Endothelial cell (in vitro differentiated cells): ENCODE measurements at regions not wholly inside any gene's neighbourhood (a gene's known extent, or its start where the extent isn't known, plus 50 kb on each side); places are given as distances from the start of the nearest gene placed in this dataset.

Experiments used
- DNase-seq: peaks from one replicate; pipeline ENCODE4 v3.0.0; 2021; ENCODE audit warnings: low spot score
- H3K27ac Mint-ChIP-seq: one replicate; pipeline ENCODE4 v1.8.0; 2021; ENCODE audit warnings: mixed read lengths, inconsistent platforms; ENCODE audit not compliant: unreplicated experiment
- H3K27me3 Mint-ChIP-seq: one replicate; pipeline ENCODE4 v1.8.0; 2021; ENCODE audit warnings: mild to moderate bottlenecking, moderate library complexity, mixed read lengths, inconsistent platforms; ENCODE audit not compliant: unreplicated experiment
- H3K36me3 Mint-ChIP-seq: one replicate; pipeline ENCODE4 v1.8.0; 2021; ENCODE audit warnings: mild to moderate bottlenecking, low read depth, mixed read lengths, inconsistent platforms; ENCODE audit not compliant: unreplicated experiment
- H3K4me1 Mint-ChIP-seq: one replicate; pipeline ENCODE4 v1.8.0; 2021; ENCODE audit warnings: mild to moderate bottlenecking, mixed read lengths, inconsistent platforms; ENCODE audit not compliant: unreplicated experiment
- H3K4me3 Mint-ChIP-seq: one replicate; pipeline ENCODE4 v1.8.0; 2021; ENCODE audit warnings: mild to moderate bottlenecking, mixed read lengths, inconsistent platforms; ENCODE audit not compliant: unreplicated experiment
- H3K9me3 Mint-ChIP-seq: one replicate; pipeline ENCODE4 v1.8.0; 2021; ENCODE audit warnings: mixed read lengths, inconsistent platforms; ENCODE audit not compliant: unreplicated experiment
- TF ChIP-seq, protein P1 (sequence below): fragments of 200-600 bp; sonication (generic); IDR thresholded peaks from one replicate; pipeline ENCODE4 v1.5.0; 2021; ENCODE audit warnings: antibody characterized with exemption; ENCODE audit not compliant: unreplicated experiment

DNA sequence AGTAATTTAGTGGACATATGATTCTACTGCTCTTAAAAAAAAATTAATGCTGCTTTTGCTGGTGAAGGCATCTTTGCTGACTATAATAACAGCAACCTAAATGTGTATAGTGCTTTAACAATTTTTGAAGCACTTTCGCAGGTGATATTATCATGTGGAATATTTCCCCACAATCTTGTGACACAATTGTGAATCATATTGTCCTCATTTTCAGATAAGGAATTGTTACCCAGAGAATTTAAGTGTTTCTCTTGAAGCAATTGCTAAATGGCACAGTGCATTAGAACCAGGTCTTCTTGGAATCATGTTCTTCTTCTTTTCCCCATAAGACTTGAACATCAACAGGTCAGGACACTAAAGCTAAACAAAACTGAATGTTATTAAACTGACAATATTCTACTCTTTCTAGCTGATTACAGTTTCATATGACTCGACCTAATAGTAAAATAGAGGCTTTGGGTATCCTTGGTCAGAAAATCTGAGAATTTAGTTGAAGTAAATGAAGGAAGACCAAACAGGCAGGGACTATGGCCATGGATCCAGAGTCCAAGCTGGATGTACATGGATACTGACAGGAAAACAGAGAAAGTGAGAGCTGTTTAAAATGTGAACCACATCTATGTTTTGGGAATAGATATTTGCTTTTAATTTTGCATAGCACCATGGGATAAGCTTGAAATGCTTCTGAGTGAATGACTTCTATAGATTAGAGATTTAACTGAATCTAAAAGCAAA lies 121.8 kb upstream of the SLC35B3 start:
- Mint-ChIP-seq H3K27me3 (no peaks in the 10 kb centered on the region), H3K4me1 (peaks cover 3% of the 10 kb centered on the region), H3K9me3 (no peaks in the 10 kb centered on the region), H3K27ac (no peak overlapping the region), H3K4me3 (no peak overlapping the region), H3K36me3 (no peaks in the 10 kb centered on the region)
- TF ChIP-seq, protein P1, sequence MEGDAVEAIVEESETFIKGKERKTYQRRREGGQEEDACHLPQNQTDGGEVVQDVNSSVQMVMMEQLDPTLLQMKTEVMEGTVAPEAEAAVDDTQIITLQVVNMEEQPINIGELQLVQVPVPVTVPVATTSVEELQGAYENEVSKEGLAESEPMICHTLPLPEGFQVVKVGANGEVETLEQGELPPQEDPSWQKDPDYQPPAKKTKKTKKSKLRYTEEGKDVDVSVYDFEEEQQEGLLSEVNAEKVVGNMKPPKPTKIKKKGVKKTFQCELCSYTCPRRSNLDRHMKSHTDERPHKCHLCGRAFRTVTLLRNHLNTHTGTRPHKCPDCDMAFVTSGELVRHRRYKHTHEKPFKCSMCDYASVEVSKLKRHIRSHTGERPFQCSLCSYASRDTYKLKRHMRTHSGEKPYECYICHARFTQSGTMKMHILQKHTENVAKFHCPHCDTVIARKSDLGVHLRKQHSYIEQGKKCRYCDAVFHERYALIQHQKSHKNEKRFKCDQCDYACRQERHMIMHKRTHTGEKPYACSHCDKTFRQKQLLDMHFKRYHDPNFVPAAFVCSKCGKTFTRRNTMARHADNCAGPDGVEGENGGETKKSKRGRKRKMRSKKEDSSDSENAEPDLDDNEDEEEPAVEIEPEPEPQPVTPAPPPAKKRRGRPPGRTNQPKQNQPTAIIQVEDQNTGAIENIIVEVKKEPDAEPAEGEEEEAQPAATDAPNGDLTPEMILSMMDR, result no peak
- no peak for DNase-seq

GRCh38 chr6:8556370-8557013 lies 121.1 kb upstream of the SLC35B3 start:
- no peaks in the 10 kb centered on the region for H3K9me3 Mint-ChIP-seq

GRCh38 chr6:8551993-8552392 lies 116.6 kb upstream of the SLC35B3 start:
- H3K4me3 Mint-ChIP-seq, result no peak overlapping the region
- H3K9me3 Mint-ChIP-seq, result no peaks in the 10 kb centered on the region
- TF ChIP-seq, protein P1, result no peak
- no peak overlapping the region for H3K27ac Mint-ChIP-seq
- DNase-seq, result no peak
- H3K4me1 Mint-ChIP-seq, result peaks cover 2% of the 10 kb centered on the region
- H3K27me3 Mint-ChIP-seq, result no peaks in the 10 kb centered on the region
- no peaks in the 10 kb centered on the region for H3K36me3 Mint-ChIP-seq

More at GRCh38 chr6:8556370-8557013, 121.1 kb upstream of the SLC35B3 start:
- H3K4me1 Mint-ChIP-seq, result peaks cover 3% of the 10 kb centered on the region
- H3K27ac Mint-ChIP-seq, result no peak overlapping the region
- H3K4me3 Mint-ChIP-seq, result no peak overlapping the region
- H3K27me3 Mint-ChIP-seq, result no peaks in the 10 kb centered on the region
- TF ChIP-seq, protein P1, result no peak
- no peak for DNase-seq
- H3K36me3 Mint-ChIP-seq, result no peaks in the 10 kb centered on the region

GRCh38 chr6:8551386-8551785 lies 116.0 kb upstream of the SLC35B3 start:
- Mint-ChIP-seq H3K36me3 (no peaks in the 10 kb centered on the region), H3K9me3 (no peaks in the 10 kb centered on the region), H3K27ac (no peak overlapping the region)

More at GRCh38 chr6:8551386-8551785, 116.0 kb upstream of the SLC35B3 start:
- H3K4me3 Mint-ChIP-seq, result no peak overlapping the region
- peaks cover 2% of the 10 kb centered on the region for H3K4me1 Mint-ChIP-seq
- no peaks in the 10 kb centered on the region for H3K27me3 Mint-ChIP-seq
- no peak for DNase-seq
- TF ChIP-seq, protein P1, result no peak
